SH-SY5Y (cell line): ENCODE measurements at regions not wholly inside any gene's neighbourhood (a gene's known extent, or its start where the extent isn't known, plus 50 kb on each side); places are given as distances from the start of the nearest gene placed in this dataset.

Source experiments
- GATA2 ChIP-seq: IDR thresholded peaks from 2 replicates; pipeline ENCODE4 v1.6.1; 2011; ENCODE audit warnings: mild to moderate bottlenecking, low read depth, low read length
- GATA3 ChIP-seq: IDR thresholded peaks from 2 replicates; pipeline ENCODE4 v1.6.1; 2011; ENCODE audit warnings: low read depth, mild to moderate bottlenecking, low read length, moderate library complexity

GRCh38 chr18:38944446-38945024 lies 1378.9 kb upstream of the CELF4 start:
- TF ChIP-seq GATA3 = no peak
- TF ChIP-seq GATA2 = no peak
